Upper lobe of left lung (tissue), 6 donors: ENCODE measurements at regions not wholly inside any gene's neighbourhood (a gene's known extent, or its start where the extent isn't known, plus 50 kb on each side); places are given as distances from the start of the nearest gene placed in this dataset.
"Not testable (repeated sequence)": the region's sequence is repeated elsewhere in the genome, so short reads cannot be mapped to it uniquely, and the experiment has no call there.

Source experiments
- ATAC-seq, 2 donors: fragments of 200-7000 bp; cut with Tn5 transposase; one replicate each; pipeline ENCODE4 v1.9.1; 2022; ENCODE audit warnings: mild to moderate bottlenecking in 2 of 2, moderate library complexity in 2 of 2; ENCODE audit not compliant: low FRiP score in 2 of 2
- DNase-seq, 2 donors: peaks; one replicate each; pipeline ENCODE4 v3.0.0-alpha.2; 2019 to 2020
- H3K27ac ChIP-seq, 4 donors: fragments of 200-600 bp; sonication (generic); one replicate each; pipeline ENCODE4 v1.5.1; 2016 to 2019
- H3K27me3 ChIP-seq, 4 donors: fragments of 200-600 bp; sonication (generic); one replicate each; pipeline ENCODE4 v1.5.1; 2017 to 2019
- H3K36me3 ChIP-seq, 4 donors: fragments of 200-600 bp; sonication (generic); one replicate each; pipeline ENCODE4 v1.5.1; 2016 to 2019
- H3K4me1 ChIP-seq, 4 donors: fragments of 200-600 bp; sonication (generic); one replicate each; pipeline ENCODE4 v1.5.1; 2018 to 2019
- H3K4me3 ChIP-seq, 4 donors: fragments of 200-600 bp; sonication (generic); one replicate each; pipeline ENCODE4 v1.5.1; 2017 to 2019; ENCODE audit warnings: mild to moderate bottlenecking in 2 of 4, moderate library complexity in 1 of 4
- H3K9me3 ChIP-seq, 4 donors: fragments of 200-600 bp; sonication (generic); one replicate each; pipeline ENCODE4 v1.5.1; 2018 to 2019
- CTCF ChIP-seq, 6 experiments: fragments of 450-650 bp in 4 of 6; fragments of 200-600 bp in 2 of 6; sonication (generic) in 2 of 6; IDR thresholded peaks; one replicate each; pipeline ENCODE4 v1.5.1; 2016 to 2019; ENCODE audit warnings: antibody characterized with exemption in 6 of 6
- EP300 ChIP-seq, 4 donors: sonication (generic); formaldehyde crosslinking; IDR thresholded peaks; one replicate each; pipeline ENCODE4 v1.5.1; 2017; ENCODE audit warnings: antibody characterized with exemption in 4 of 4, control low read depth in 2 of 4
- POLR2A ChIP-seq, 4 donors: fragments of 450-650 bp; IDR thresholded peaks; one replicate each; pipeline ENCODE4 v1.5.1; 2016 to 2017; ENCODE audit warnings: antibody characterized with exemption in 4 of 4, mild to moderate bottlenecking in 2 of 4
- POLR2AphosphoS5 ChIP-seq, 2 donors: sonication (generic); formaldehyde crosslinking; IDR thresholded peaks; one replicate each; pipeline ENCODE4 v1.5.1; 2017; ENCODE audit warnings: antibody characterized with exemption in 2 of 2
- WGBS, 2 donors: methylation state at CpG; one replicate each; pipeline ENCODE4 v1.1.5; 2017 to 2018; 5-methylcytosine and 5-hydroxymethylcytosine counted together
- donor health status: DM: no; HTN: no; CAD: no; lungs with moderate emphysema.
- donor health status: DM: no; HTN: yes; CAD: no; lungs with severe emphysema.

GRCh38 chr6:50899306-50899870 lies 80.7 kb downstream of the TFAP2B start:
- Histone ChIP-seq H3K4me3 (no peak overlapping the region), H3K27me3 (no peaks in the 10 kb centered on the region), H3K9me3 (no peaks in the 10 kb centered on the region), H3K36me3 (no peaks in the 10 kb centered on the region), H3K27ac (no peak overlapping the region), H3K4me1 (no peaks in the 10 kb centered on the region)
- no peak for ATAC-seq
- DNase-seq: no peak
- no peak for TF ChIP-seq POLR2A (IDR thresholded peaks at IDR 0.05)
- no peak for TF ChIP-seq POLR2AphosphoS5 (IDR thresholded peaks at IDR 0.05)
- no peak for TF ChIP-seq CTCF (IDR thresholded peaks at IDR 0.05)
- no peak for TF ChIP-seq EP300 (IDR thresholded peaks at IDR 0.05)
- WGBS, 2 donors: 84 to 86% methylated on average over 2 of the region's 2 CpGs

- H3K9me3 ChIP-seq: no peaks in the 10 kb centered on the region
- no peak overlapping the region for H3K4me3 ChIP-seq
- no peak overlapping the region for H3K27ac ChIP-seq
- DNase-seq: no peak
- no peak for TF ChIP-seq POLR2AphosphoS5 (IDR thresholded peaks at IDR 0.05)
- no peak for TF ChIP-seq POLR2A (IDR thresholded peaks at IDR 0.05)
- TF ChIP-seq EP300 (IDR thresholded peaks at IDR 0.05): no peak
- no peak for TF ChIP-seq CTCF (IDR thresholded peaks at IDR 0.05)
- ATAC-seq: no peak
- H3K4me1 ChIP-seq: no peaks in the 10 kb centered on the region
- no peaks in the 10 kb centered on the region for H3K27me3 ChIP-seq
- H3K36me3 ChIP-seq: no peaks in the 10 kb centered on the region
These were observed 83.6 kb downstream of the TFAP2B start for GRCh38 chr6:50902260-50902659.

- DNase-seq (no peak), ATAC-seq (no peak)
- no peaks in the 10 kb centered on the region for H3K36me3 ChIP-seq
- H3K4me1 ChIP-seq: no peaks in the 10 kb centered on the region
- TF ChIP-seq CTCF (IDR thresholded peaks at IDR 0.05): no peak
- TF ChIP-seq EP300 (IDR thresholded peaks at IDR 0.05): no peak
- no peak for TF ChIP-seq POLR2AphosphoS5 (IDR thresholded peaks at IDR 0.05)
- no peak for TF ChIP-seq POLR2A (IDR thresholded peaks at IDR 0.05)
- H3K27me3 ChIP-seq: no peaks in the 10 kb centered on the region
- WGBS, 2 donors: 75 to 78% methylated on average over 5 of the region's 5 CpGs
- H3K4me3 ChIP-seq: no peak overlapping the region
- no peak overlapping the region for H3K27ac ChIP-seq
- H3K9me3 ChIP-seq: no peaks in the 10 kb centered on the region
These were observed 86.6 kb downstream of the TFAP2B start for GRCh38 chr6:50905297-50905696.

GRCh38 chr6:50907565-50907964 lies 88.9 kb downstream of the TFAP2B start:
- ATAC-seq: no peak
- TF ChIP-seq CTCF (IDR thresholded peaks at IDR 0.05) (no peak), POLR2A (IDR thresholded peaks at IDR 0.05) (no peak), POLR2AphosphoS5 (IDR thresholded peaks at IDR 0.05) (no peak), EP300 (IDR thresholded peaks at IDR 0.05) (no peak)
- H3K4me3 ChIP-seq: no peak overlapping the region
- no peak for DNase-seq
- H3K36me3 ChIP-seq: no peaks in the 10 kb centered on the region
- no peaks in the 10 kb centered on the region for H3K27me3 ChIP-seq
- H3K27ac ChIP-seq: no peak overlapping the region
- no peaks in the 10 kb centered on the region for H3K4me1 ChIP-seq
- no peaks in the 10 kb centered on the region for H3K9me3 ChIP-seq

- ATAC-seq (no peak), DNase-seq (peak in 1 of 2 donors; percentile 68)
- TF ChIP-seq POLR2A (IDR thresholded peaks at IDR 0.05) (no peak), EP300 (IDR thresholded peaks at IDR 0.05) (no peak), CTCF (IDR thresholded peaks at IDR 0.05) (no peak), POLR2AphosphoS5 (IDR thresholded peaks at IDR 0.05) (no peak)
- WGBS, 2 donors: 94 to 95% methylated on average over 20 of the region's 20 CpGs
- Histone ChIP-seq H3K27me3 (no peaks in the 10 kb centered on the region), H3K4me3 (no peak overlapping the region), H3K36me3 (no peaks in the 10 kb centered on the region), H3K4me1 (no peaks in the 10 kb centered on the region), H3K9me3 (peaks cover 0 to 16% (median 3%) of the 10 kb centered on the region in 4 donors), H3K27ac (no peak overlapping the region)
These were observed 94.6 kb downstream of the TFAP2B start for GRCh38 chr6:50913105-50913770.

GRCh38 chr6:50921378-50921777 lies 102.7 kb downstream of the TFAP2B start:
- not testable (repeated sequence) for H3K36me3 ChIP-seq
- WGBS, 2 donors: 93 to 97% methylated on average over 6 to 7 of the region's 7 CpGs

More at GRCh38 chr6:50921378-50921777, 102.7 kb downstream of the TFAP2B start:
- H3K27ac ChIP-seq, H3K4me1 ChIP-seq, H3K4me3 ChIP-seq, H3K27me3 ChIP-seq, ATAC-seq, DNase-seq: not testable (repeated sequence)
- peaks cover 0 to 17% (median 6%) of the 10 kb centered on the region in 4 donors for H3K9me3 ChIP-seq
